K562 (cell line): ENCODE measurements at regions not wholly inside any gene's neighbourhood (a gene's known extent, or its start where the extent isn't known, plus 50 kb on each side); places are given as distances from the start of the nearest gene placed in this dataset.

Source experiments
- BHLHE40 ChIP-seq: IDR thresholded peaks from 2 replicates; pipeline ENCODE4 v1.6.1; 2011; ENCODE audit warnings: low read length, improper control_type of control experiment
- EGR1 ChIP-seq: fragments of 450-650 bp; conservative IDR thresholded peaks from 2 replicates; pipeline ENCODE4 v1.6.1; 2017; ENCODE audit warnings: mild to moderate bottlenecking
- GTF2E2 ChIP-seq: fragments of 200-800 bp; sonication (Bioruptor generic); IDR thresholded peaks from 2 replicates; pipeline ENCODE4 v1.6.1; 2016; ENCODE audit warnings: missing genetic modification characterization, missing compliant biosample characterization
- NR2C1 ChIP-seq, 2 experiments: fragments of 450-650 bp; IDR thresholded peaks; 2 replicates each; pipeline ENCODE4 v1.6.1; 2017; ENCODE audit warnings: mild to moderate bottlenecking in 2 of 2, antibody characterized with exemption in 1 of 2, inconsistent platforms in 1 of 2, missing compliant biosample characterization in 1 of 2, missing genetic modification characterization in 1 of 2
- RBM34 ChIP-seq: fragments of 200-400 bp; formaldehyde crosslinking; IDR thresholded peaks from 2 replicates; pipeline ENCODE4 v1.6.1; 2018; ENCODE audit warnings: low read length, borderline replicate concordance; ENCODE audit not compliant: insufficient read depth
- XRCC5 ChIP-seq: fragments of 200-400 bp; formaldehyde crosslinking; IDR thresholded peaks from 2 replicates; pipeline ENCODE4 v1.6.1; 2017; ENCODE audit warnings: low read depth, mild to moderate bottlenecking, low read length
- TF ChIP-seq, protein P1 (sequence below): fragments of 450-650 bp; formaldehyde crosslinking; IDR thresholded peaks from 2 replicates; pipeline ENCODE4 v1.4.0; 2022; ENCODE audit warnings: missing genetic modification characterization
- TF ChIP-seq, protein P2 (sequence below): IDR thresholded peaks from 2 replicates; pipeline ENCODE4 v1.6.1; 2012; ENCODE audit warnings: low read depth, low read length, improper control_type of control experiment, borderline replicate concordance
- TF ChIP-seq, protein P3 (sequence below): fragments of 250-450 bp; sonication (Bioruptor Pico); IDR thresholded peaks from 2 replicates; pipeline ENCODE4 v1.4.0; 2020

DNA sequence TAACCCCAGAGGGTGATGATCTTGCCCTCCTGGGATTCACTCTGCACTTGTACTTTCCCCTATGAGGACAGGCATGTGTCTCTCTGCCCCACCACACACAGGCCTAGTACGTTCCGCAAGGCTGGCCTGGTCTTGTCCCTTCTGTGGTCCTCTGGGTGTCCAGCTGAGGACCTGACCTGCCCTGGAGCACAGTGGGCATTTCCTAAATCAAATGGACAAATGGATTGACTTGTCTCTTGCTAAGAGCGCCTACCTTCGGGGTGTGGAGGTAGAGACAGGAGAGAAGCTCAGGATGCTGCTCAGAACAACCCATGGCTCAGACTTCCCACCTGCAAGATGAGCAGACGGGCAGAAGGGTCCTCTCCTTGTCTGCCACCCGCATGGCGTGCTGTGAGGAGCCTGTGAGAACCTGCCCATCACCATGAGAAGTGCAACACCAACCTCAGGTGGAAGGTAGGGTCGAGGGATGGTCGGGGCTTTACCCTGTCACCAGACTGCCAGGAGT lies 133.6 kb downstream of the MYCN start (continued):
- TF ChIP-seq, protein P1, sequence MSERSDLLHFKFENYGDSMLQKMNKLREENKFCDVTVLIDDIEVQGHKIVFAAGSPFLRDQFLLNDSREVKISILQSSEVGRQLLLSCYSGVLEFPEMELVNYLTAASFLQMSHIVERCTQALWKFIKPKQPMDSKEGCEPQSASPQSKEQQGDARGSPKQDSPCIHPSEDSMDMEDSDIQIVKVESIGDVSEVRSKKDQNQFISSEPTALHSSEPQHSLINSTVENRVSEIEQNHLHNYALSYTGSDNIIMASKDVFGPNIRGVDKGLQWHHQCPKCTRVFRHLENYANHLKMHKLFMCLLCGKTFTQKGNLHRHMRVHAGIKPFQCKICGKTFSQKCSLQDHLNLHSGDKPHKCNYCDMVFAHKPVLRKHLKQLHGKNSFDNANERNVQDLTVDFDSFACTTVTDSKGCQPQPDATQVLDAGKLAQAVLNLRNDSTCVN (CRISPR knock-in tag), result no peak
- no peak for TF ChIP-seq BHLHE40
- no peak for TF ChIP-seq EGR1
- TF ChIP-seq, protein P2, sequence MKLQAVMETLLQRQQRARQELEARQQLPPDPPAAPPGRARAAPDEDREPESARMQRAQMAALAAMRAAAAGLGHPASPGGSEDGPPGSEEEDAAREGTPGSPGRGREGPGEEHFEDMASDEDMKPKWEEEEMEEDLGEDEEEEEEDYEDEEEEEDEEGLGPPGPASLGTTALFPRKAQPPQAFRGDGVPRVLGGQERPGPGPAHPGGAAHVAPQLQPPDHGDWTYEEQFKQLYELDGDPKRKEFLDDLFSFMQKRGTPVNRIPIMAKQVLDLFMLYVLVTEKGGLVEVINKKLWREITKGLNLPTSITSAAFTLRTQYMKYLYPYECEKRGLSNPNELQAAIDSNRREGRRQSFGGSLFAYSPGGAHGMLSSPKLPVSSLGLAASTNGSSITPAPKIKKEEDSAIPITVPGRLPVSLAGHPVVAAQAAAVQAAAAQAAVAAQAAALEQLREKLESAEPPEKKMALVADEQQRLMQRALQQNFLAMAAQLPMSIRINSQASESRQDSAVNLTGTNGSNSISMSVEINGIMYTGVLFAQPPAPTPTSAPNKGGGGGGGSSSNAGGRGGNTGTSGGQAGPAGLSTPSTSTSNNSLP, result no peak
- TF ChIP-seq RBM34, result no peak
- TF ChIP-seq XRCC5, result no peak
- no peak for TF ChIP-seq GTF2E2
- TF ChIP-seq, protein P3, sequence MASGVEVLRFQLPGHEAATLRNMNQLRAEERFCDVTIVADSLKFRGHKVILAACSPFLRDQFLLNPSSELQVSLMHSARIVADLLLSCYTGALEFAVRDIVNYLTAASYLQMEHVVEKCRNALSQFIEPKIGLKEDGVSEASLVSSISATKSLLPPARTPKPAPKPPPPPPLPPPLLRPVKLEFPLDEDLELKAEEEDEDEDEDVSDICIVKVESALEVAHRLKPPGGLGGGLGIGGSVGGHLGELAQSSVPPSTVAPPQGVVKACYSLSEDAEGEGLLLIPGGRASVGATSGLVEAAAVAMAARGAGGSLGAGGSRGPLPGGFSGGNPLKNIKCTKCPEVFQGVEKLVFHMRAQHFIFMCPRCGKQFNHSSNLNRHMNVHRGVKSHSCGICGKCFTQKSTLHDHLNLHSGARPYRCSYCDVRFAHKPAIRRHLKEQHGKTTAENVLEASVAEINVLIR, result no peak
- TF ChIP-seq NR2C1 (IDR thresholded peaks at IDR 0.05), result no peak
- TF ChIP-seq NR2C1 (tag; IDR thresholded peaks at IDR 0.05), result no peak
